ENCODE measurements at regions not wholly inside any gene's neighbourhood (a gene's known extent, or its start where the extent isn't known, plus 50 kb on each side); places are given as distances from the start of the nearest gene placed in this dataset.
A peak's percentile ranks its signal among the peaks of the same experiment; 100 is the strongest.

- Histone ChIP-seq H3K4me1 (ENCODE audit: control insufficient read depth, insufficient read depth, low read length) (peaks cover 3% of the 10 kb centered on the region; the same call in 1 of the 2 replicates), H3K9me3 (replicated peaks; ENCODE audit: control insufficient read depth, insufficient read depth, low read length) (no peaks in the 10 kb centered on the region), H3K79me2 (ENCODE audit: control insufficient read depth, insufficient read depth, low read length) (no peaks in the 10 kb centered on the region), H3K9ac (ENCODE audit: control insufficient read depth, insufficient read depth, low read length) (no peak overlapping the region), H3K27ac (ENCODE audit: control insufficient read depth, insufficient read depth) (no peak overlapping the region), H3K36me3 (ENCODE audit: control insufficient read depth in 2 of 2, insufficient read depth in 2 of 2, low read length in 1 of 2) (no peaks in the 10 kb centered on the region), H3K4me3 (no peak overlapping the region), H2AFZ (ENCODE audit: control insufficient read depth, low read depth, low read length) (no peak overlapping the region), H3K27me3 (replicated peaks in 1 of 2; ENCODE audit: control insufficient read depth in 2 of 2, insufficient read depth in 2 of 2, low read length in 1 of 2) (no peaks in the 10 kb centered on the region), H3K4me2 (ENCODE audit: control insufficient read depth, insufficient read depth) (no peak overlapping the region), H4K20me1 (ENCODE audit: control insufficient read depth, insufficient read depth) (no peaks in the 10 kb centered on the region)
- no TSS peak for BruUV-seq (replicated peaks)
- POLR2A ChIA-PET: no interaction called here
- SMC1A ChIA-PET (ENCODE audit: uncharacterized antibody, unreplicated experiment): interaction anchor here (0.6 to 4.7 kb wide), 8 partner anchors 9 to 154 kb away, joined by 3 to 31 read pairs (median 6); no protein-coding TSS in a partner anchor
- in situ Hi-C loops (cut with MboI): no loop called here
- CTCF ChIA-PET: interaction anchor here (1.2 kb wide), 1 partner anchor 11 kb away, joined by 3 read pairs; no protein-coding TSS in a partner anchor
- intact Hi-C loops (cut with micrococcal nuclease; ENCODE audit: unreplicated experiment): no loop called here
- DNase-seq (ENCODE audit: low read depth, low spot score) (no peak), ATAC-seq (peak; percentile 12), FAIRE-seq (peak; percentile 13)
- RAD21 ChIA-PET (ENCODE audit: unreplicated experiment): interaction anchor here (0.8 to 1.6 kb wide), 6 partner anchors 9 to 825 kb away, joined by 3 to 6 read pairs (median 3); no protein-coding TSS in a partner anchor
- TF ChIP-seq MEF2A (IDR thresholded peaks at IDR 0.05; ENCODE audit: insufficient read depth, low read depth, low read length): no peak
- TF ChIP-seq CBX5 (IDR thresholded peaks at IDR 0.05; ENCODE audit: low read depth): no peak
- TF ChIP-seq ESRRA (IDR thresholded peaks at IDR 0.05; ENCODE audit: low read length): no peak
- TF ChIP-seq, protein P1, sequence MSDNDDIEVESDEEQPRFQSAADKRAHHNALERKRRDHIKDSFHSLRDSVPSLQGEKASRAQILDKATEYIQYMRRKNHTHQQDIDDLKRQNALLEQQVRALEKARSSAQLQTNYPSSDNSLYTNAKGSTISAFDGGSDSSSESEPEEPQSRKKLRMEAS (IDR thresholded peaks at IDR 0.05; ENCODE audit: low read depth, low read length): no peak
- TF ChIP-seq CHD1 (IDR thresholded peaks at IDR 0.05; ENCODE audit: low read depth, low read length): no peak
- TF ChIP-seq PKNOX1 (IDR thresholded peaks at IDR 0.05): no peak
- no peak for TF ChIP-seq RELA (IDR thresholded peaks at IDR 0.05; ENCODE audit: borderline replicate concordance, partially characterized antibody)
- TF ChIP-seq STAT1 (conservative IDR thresholded peaks at IDR 0.05): no peak
- TF ChIP-seq SKIL (IDR thresholded peaks at IDR 0.05; ENCODE audit: low read depth, poor library complexity, severe bottlenecking): no peak
- TF ChIP-seq SREBF2 (IDR thresholded peaks at IDR 0.05; ENCODE audit: low read length): no peak
- TF ChIP-seq, protein P2, sequence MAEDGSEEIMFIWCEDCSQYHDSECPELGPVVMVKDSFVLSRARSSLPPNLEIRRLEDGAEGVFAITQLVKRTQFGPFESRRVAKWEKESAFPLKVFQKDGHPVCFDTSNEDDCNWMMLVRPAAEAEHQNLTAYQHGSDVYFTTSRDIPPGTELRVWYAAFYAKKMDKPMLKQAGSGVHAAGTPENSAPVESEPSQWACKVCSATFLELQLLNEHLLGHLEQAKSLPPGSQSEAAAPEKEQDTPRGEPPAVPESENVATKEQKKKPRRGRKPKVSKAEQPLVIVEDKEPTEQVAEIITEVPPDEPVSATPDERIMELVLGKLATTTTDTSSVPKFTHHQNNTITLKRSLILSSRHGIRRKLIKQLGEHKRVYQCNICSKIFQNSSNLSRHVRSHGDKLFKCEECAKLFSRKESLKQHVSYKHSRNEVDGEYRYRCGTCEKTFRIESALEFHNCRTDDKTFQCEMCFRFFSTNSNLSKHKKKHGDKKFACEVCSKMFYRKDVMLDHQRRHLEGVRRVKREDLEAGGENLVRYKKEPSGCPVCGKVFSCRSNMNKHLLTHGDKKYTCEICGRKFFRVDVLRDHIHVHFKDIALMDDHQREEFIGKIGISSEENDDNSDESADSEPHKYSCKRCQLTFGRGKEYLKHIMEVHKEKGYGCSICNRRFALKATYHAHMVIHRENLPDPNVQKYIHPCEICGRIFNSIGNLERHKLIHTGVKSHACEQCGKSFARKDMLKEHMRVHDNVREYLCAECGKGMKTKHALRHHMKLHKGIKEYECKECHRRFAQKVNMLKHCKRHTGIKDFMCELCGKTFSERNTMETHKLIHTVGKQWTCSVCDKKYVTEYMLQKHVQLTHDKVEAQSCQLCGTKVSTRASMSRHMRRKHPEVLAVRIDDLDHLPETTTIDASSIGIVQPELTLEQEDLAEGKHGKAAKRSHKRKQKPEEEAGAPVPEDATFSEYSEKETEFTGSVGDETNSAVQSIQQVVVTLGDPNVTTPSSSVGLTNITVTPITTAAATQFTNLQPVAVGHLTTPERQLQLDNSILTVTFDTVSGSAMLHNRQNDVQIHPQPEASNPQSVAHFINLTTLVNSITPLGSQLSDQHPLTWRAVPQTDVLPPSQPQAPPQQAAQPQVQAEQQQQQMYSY (CRISPR knock-in tag; IDR thresholded peaks at IDR 0.05): no peak
- no peak for TF ChIP-seq CHD4 (IDR thresholded peaks at IDR 0.05)
- TF ChIP-seq RUNX3 (IDR thresholded peaks at IDR 0.05; ENCODE audit: low read length): no peak
- TF ChIP-seq NKRF (conservative IDR thresholded peaks at IDR 0.05): no peak
These were observed 1092.8 kb downstream of the PCDH9 start for GRCh38 chr13:66137384-66137783.
